Gastroesophageal sphincter (tissue), 3 donors: ENCODE measurements at regions not wholly inside any gene's neighbourhood (a gene's known extent, or its start where the extent isn't known, plus 50 kb on each side); places are given as distances from the start of the nearest gene placed in this dataset.

Experiments used
- CTCF ChIP-seq, 4 experiments: fragments of 200-600 bp in 2 of 4; fragments of 450-650 bp in 2 of 4; sonication (generic) in 1 of 4; IDR thresholded peaks; one replicate each; pipeline ENCODE4 v1.5.1; 2017 to 2019; ENCODE audit warnings: antibody characterized with exemption in 4 of 4, mild to moderate bottlenecking in 2 of 4, moderate library complexity in 2 of 4
- POLR2A ChIP-seq, 2 donors: fragments of 450-650 bp; IDR thresholded peaks; one replicate each; pipeline ENCODE4 v1.6.1; 2017; ENCODE audit warnings: antibody characterized with exemption in 2 of 2, mild to moderate bottlenecking in 2 of 2, moderate library complexity in 1 of 2

- TF ChIP-seq CTCF (IDR thresholded peaks at IDR 0.05) (no peak), POLR2A (IDR thresholded peaks at IDR 0.05) (no peak)
Observed at GRCh38 chr13:73177916-73178565, 119.2 kb downstream of the KLF5 start.
